GM18498 (cell line): ENCODE measurements at regions not wholly inside any gene's neighbourhood (a gene's known extent, or its start where the extent isn't known, plus 50 kb on each side); places are given as distances from the start of the nearest gene placed in this dataset.

Experiments used
- ATAC-seq: cut with Tn5 transposase; IDR thresholded peaks from one replicate; pipeline ENCODE4 v1.9.1; 2021; ENCODE audit warnings: mild to moderate bottlenecking, moderate library complexity; ENCODE audit not compliant: unreplicated experiment

DNA sequence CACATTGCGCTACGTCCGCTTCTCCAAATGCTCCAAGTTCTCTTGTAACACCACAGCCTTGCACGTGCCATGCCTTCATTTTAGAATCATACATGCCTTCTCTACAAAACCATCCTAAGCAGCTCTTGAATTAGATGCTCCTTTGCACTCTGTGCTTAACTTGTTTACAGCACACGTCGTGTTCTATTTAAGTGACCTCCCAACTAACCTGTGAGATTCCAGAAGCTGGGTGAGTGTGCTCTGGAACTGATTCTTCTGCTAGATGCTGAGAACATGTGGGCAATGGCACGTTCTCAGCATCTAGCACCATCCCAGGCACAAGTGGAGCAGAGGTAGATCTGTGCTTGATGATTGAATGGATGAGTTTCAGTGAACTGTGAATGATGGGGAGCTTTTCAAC is 100.0 kb upstream of the NEDD9 start:
- no peak for ATAC-seq

DNA sequence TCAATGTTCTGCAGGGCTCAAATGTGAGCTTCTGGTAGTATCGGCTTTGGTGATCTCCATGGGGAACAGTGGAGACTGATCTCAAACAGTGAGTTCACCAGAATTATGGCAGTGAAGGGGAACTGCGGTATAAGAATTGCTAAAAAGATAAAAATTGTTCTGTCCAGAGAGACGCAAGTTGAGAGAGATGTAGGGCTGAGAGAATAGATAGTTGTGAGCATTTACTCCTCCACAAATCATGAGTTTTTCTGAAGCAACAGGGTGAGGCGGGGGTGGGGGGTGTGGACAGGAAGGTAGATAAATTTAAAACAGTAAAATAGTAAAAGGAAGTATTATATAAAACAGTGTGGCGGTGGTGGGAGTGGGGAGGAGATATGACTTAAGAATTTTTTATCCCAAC is 98.6 kb upstream of the NEDD9 start:
- no peak for ATAC-seq

DNA sequence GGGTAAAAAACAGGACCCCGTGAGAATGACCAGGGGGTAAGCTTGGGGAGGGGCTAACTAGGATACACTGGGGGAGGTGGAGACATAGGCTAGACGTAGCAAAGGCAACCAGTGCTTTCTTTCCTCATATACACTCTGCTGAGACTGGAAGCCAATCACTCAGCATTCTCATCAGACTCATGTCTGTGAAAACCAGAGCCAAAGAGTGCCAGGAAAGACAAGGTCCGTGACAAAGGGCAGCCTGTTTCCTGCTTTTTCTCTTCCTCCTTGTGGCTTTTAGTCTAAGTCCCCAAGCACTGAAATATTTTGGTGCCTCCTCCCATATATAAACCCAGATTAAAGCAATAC is 97.9 kb upstream of the NEDD9 start:
- no peak for ATAC-seq

DNA sequence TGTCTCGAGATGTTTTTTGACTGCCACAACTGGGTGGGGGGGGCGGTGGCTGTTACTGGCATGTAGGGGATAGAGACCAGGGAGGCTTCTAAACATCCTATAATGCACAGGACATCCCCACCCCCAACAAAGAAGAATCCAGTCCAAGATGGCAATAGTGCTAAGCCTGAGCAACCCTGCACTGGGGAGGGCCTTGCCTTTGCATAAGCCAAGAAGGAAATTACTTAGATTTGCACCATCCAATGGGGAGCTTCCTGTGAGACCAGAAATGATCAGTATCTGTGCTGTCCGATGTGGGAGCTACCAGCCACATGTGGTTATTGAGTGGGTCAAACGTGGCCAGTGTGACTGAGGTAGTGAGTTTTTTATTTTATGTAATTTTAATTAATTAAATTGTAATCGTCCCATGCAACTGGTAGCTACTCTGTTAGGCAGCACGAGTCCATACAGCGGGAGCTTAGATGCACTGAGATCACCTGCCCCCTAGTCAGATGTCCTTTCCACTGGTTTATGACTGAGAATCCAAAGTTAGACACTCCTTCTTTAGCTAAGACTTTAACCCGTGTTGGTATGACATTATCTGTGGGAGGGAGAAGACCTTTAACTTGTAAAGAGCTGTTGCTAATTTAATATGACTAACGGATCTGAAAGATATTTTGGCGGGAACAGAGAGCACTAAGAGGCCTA is 97.4 kb upstream of the NEDD9 start:
- no peak for ATAC-seq

DNA sequence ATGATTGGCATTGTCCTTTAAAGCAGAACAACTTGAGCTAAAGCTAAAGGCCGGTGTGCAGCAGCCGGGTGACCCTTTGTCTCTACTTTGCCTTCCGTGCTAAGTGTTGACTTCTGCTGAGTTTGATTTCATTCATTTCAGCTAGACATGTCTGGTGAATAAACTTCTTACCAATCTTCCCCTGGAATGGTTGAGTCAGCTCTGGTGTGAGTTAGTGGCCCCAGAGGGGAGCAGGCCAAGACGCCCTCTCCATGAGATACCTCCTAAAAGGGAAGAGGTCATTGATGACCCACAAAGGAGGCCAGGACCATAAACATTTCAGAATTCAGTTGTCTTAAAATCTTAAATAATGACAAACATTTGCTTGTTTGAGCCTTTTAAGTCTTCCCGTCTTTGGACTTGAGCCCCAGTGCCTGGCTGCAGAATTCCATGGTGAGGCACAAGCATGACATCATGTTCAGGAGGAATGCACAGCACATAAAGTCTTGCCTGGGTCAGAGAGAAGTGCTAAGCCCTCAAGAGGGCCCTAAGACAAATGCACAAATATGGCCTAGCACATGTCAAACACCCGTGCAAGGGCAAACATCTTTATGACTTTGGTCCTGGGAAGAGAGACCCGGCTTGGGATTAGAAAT is 96.3 kb upstream of the NEDD9 start:
- ATAC-seq = no peak

DNA sequence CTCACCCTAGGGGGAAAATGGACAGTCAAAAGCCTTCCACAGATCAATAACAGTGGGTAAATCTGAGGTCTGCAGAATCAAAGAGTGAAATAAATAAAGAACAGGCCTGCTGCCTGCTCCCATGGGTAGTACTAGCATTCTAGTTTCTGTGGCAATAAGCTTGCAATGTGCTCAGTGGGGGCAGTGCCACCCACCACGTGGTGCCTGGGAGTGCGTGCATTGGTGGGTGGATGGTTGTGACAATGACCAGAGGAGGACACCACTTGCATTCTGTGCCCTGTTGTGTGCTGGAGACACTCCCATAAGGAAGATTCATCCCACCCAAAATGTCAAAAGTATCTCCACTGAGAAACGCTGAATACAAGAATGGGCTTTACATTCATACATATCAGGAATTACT is 95.5 kb upstream of the NEDD9 start:
- no peak for ATAC-seq

DNA sequence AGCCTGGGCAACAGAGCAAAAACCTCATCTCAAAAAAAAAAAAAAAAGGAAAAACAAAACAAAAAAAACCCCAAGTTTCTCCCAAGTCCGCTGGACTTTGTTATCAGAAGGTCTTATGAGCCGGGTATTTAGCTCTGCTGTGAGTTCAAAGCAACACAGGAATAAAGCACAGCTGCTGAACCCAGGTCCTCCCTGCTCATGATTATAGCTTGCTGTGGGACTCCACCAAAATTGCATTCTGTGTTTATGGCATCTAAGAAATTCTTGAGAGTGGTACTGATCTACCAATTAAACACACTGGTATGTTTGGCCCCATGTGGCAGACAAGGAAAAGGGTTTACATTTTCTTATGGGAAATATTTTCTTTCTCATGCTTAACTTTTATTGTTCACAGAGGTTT is 93.6 kb upstream of the NEDD9 start:
- ATAC-seq = no peak

DNA sequence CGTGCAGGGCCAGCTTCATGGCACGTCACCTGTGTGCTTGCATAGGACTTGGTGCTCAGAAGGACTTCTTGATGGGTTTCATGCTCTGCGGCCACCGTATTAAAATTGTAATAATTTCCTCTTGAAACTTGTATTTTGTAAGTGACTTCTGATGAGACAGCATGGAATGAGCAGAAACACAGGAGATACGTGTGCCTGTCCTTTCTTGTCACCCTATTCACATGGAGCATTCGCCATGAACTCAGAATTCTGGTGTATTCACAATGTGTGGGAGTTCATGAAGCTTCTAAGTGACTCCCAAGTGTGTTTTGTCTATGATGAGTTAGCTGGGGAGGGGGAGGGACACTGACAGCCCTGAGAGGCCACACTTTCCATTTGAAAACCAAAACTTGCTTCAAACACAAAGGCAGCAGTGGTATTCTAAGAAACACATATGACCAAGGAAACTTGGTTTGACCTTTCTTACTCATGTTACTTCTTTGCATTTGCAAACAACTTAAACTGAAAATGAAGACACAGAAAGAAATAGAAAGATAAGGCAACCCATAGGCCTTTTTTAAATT is 92.1 kb upstream of the NEDD9 start:
- peak; percentile 81 for ATAC-seq

DNA sequence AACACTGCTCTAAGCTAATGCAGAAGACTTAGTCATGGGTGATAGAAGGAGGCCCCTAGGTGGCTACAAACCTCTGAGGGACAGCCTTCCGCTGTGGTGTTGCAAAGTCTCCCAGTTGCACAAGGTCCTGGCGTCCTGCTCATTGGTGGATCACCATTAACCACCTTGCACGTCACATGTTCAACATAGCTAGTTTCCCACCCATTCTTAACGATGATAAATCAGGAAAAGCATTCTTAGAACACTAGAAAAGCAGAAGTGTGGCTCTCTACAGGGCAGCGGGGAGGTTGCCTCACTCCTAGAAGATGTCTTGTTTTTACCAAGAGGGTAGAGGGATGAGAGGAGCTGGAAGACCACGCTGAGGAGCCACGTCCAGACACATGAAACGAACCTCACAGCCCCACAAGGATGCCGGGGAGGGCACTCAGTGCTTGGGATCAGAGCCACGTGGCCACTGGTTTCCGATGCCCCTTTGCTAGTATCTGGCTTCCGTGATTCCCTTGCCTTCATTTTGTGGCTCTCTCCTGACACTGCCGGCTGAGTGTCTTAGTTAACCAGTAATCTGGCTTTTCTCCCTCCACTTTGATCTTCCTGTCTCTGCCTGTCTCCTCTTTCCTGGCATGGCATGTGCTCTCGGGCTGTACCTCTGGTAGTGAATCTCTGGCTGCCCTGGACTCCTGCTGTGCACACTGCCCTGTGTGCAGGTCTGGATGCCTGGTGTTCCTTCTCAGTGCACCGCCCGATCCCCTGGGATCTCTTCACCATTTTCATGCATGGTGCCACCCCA is 91.4 kb upstream of the NEDD9 start:
- ATAC-seq = peak; percentile 62

DNA sequence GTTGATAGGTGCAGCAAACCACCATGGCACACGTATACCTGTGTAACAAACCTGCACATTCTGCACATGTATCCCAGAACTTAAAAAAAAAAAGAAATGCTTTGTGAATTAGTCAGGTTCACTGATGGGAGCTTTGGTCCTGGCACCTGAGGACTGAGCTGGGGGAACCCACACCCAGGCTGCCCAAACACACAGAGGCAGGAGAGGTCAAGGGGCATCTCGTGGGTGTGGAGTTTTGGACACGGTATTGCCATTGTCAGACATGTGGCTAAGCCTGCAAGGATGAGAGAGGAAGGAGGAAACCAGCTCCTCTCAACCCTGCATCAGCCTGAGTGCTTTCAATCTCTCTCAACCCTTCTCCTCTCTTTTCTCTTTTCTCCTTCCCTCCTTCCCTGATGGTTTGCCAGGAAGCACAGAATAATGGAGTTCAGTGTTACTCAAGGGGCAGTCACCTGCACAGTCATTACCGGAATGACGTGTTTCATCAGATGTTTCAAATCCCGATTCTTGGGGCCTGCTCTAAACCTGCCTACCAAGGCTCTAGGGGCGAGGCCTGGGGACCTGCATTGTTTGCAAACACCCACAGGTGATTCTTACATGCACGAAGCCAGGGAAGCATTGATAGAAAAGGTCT is 89.9 kb upstream of the NEDD9 start:
- ATAC-seq = no peak

DNA sequence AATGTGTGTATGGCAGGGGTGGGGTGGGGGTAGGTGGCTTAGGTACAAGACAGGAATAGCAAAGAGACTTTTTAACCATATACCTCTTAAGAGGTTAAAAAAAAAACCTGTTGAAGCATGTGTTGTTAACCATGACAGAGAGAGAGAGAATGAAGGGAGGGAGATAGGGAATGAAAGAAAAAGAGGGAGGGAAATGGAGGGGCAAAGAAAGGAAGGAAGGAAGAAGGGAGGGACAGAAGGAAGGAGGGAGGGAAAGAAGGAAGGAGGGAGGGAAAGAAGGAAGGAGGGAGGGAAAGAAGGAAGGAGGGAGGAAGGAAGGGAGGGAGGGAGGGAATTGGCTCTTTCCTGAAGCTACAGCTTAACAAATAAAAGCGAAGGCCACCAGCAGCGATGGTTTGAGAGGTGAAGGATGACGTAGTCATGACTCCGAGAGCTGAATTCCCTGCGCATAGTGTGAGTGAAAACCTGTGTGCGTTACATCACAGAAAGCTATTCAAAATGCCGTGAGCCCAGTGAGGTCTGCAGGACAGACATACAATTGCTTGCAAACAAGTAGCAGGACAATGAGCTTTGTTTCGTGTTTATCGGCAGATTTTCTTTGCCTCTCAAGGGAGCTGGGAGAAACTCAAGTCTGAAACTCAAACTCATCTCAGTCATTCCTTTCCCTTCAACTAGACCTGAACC is 88.6 kb upstream of the NEDD9 start:
- no peak for ATAC-seq

DNA sequence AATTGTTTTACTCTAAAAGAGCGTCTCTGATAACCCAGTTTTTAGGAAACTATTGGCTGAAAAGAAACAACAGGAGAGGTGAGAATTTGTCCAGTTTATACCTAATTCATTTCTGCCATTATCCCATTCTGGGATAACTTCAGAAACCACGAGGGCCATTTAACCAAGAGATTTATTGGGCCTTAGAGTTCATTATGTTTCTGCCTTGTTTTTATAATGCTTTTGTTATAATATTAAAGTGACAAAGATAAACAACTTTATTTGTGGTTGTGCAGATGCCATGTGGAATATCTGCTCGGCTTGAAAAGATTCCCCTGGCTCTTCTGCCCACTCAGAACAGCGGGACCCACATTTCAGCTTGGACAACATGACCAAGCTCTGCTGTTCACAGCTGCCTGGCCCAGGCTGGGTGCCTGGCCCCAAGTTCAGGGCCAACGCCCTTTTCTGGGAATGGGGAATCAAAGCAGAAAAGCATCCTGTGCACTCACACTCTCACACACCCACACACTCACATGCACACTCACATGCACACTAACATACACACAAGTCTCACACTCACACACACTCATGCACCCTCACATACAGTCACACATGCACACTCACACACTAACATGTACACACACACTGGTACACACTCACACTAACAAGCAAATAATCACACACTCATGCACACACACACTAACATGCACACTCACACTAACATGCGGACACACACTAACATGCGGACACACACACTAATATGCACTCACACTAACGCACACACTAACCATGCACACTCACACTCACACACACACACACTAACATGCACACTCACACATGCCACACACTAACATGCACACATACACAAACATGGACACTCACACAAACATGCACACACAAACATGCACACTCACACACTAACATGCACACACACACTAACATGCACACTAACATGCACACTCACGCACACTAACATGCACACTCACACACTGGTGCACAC is 86.7 kb upstream of the NEDD9 start:
- no peak for ATAC-seq

DNA sequence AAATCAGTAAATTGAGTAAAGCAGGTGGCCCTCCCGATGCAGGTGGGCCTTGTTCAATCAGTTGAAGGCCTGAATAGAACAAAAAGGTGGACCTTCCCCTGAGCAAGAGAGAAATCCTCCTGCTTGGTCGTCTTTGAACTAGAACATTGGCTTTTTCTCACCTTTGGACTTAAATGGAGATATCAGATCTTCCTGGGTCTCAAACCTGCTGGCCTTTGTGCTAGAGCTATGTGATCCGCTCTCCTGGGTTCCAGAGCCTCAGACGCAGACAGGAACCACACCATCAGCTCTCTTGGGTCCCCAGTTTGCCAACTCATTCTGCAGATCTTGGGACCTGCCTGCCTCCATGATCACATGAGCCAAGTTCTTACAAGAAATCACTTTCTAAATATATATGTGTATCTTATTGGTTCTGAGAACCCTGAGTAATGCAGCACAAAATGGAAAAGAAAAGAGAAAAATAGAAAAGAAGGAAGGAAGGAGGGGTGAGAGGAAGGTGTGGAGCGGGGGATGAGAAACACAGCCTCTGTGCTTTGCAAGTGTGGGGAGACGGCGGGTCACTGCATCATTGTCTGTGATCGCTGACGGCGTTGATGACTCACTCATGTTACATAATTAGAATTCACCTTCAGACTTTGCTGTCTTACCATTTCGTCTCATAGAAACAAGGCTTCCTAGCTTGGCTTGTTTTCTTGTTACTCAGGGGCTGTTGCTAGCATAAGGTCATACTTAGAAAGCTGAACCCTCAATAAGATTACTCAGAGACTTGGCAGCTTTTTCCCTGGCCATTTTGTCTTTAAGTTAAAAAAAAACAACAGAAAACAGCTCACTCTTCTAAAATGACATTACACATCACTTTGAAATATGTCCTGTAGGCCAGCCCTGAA is 85.7 kb upstream of the NEDD9 start:
- peak; percentile 81 for ATAC-seq

DNA sequence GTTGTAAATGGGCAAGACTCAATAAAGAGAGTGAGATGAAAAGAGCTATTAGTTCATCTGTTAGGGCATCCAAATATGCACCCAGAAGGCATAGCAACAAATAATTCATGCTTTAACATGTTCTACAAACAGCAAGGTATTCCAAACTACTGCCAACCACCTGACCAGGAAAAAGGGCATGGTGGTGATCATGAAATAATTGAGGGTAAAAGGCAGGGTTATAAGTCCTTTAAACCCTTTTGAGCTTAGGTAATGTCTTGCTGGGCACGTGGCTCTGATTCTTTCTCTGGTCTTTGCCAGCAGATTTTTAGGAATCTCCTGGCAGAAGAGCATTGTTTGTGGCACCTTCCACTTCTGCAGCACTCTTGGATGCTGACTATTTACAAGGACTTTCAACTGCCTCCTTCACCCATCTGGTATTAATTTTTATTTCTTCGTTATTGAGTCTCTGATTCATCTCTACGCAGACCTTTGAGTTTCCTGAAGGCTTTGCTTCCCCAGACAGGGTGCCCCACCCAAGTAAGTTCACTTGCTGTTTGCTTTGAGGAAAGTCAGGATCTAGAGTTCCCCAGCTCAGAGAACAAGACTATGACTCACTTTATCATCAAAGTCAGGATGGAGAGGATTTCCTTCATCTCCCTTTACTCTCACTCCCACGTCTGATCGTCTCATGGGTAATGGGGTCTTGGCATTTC is 83.4 kb upstream of the NEDD9 start:
- ATAC-seq = no peak

DNA sequence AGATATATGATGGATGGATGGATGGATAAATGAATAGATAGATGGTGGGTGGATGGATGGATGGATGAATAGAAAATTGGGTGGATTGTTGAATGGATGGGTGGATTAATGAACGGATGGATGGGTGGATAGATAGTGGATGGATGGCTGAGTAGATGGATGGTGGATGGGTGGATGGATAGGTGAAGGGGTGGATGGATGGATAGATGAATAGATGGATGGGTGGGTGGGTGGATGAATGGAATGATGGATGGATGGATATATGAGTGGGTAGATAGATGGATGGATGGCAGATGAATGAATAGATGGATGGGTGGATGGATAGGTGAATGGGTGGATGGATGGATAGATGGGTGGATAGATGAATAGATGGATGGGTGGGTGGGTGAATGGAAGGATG is 80.7 kb upstream of the NEDD9 start:
- no peak for ATAC-seq

DNA sequence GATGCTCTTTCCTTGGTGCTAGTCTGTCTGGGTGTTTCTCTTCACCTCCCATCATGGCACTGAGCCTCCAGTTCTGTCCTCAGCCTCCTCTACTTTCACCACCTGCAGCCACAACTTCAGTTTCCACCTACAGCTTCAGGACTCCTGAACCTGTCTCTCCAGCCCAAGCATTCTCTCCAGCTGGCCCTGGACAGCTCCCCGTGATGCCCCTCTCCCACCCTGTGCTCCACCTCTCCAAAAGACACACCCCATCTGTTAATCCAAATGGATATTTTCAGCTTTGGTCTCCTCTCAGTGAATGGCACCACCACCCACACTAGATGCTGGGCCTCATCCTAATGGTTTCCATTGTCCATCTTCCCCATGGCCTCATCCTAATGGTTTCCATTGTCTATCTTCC is 79.5 kb upstream of the NEDD9 start:
- no peak for ATAC-seq

DNA sequence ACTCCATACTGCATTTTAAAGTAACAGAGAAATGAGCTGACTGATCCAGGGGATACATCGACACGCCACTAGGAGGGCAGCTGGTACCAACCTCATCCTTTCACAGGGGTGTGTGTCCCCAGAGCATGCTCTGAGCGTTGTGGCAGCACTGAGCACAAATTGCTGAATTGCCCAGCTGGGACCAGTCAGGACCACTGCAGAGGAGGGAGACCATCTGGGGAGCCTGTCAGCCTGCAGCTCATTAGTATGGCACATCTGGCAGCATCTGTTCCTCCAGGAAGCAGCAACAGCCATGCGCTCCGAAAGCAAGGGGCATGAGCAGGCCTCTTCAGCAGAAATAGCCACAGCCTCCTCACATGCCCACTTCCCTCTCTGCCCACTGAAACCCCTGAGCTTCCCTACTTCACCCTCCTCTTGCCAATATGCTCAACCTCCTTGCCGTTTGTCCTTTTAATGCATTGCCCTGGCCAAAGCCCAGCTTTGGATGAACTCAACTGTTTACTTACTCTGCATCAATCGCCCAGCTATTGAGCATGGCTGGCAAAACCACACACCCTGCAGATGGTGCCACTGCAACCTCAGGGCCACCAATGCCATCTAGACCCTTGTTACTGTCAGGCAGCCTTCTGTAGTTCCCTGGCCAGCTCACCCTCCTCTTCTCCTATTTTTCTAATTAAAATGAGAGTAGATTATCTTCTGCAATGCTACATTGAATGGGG is 77.6 kb upstream of the NEDD9 start:
- no peak for ATAC-seq

DNA sequence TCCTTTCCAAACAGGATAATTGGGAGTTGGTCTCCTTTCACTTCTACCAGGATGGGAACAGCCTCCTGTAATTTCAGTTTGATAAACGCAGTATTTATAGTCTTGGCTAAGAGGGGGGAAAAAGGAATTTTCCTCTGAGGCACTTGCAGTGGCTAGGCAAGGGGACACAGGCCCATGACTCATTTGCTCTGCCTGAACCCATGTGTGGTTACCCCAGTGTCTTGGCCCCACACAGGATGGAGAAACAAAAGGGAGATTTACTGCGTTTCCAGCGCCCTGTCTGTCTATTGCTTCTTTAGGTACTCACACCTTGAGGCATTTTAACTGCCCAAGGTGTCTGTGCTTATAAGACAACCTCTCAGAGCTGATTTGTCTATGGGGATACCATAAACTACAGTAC is 74.8 kb upstream of the NEDD9 start:
- ATAC-seq = no peak
